ENCODE measurements at regions not wholly inside any gene's neighbourhood (a gene's known extent, or its start where the extent isn't known, plus 50 kb on each side); places are given as distances from the start of the nearest gene placed in this dataset.

GRCh38 chr5:56321236-56321881, 88.2 kb upstream of the ANKRD55 start:
- H3K27ac ChIP-seq (ENCODE audit: insufficient read depth, low read length, poor library complexity, severe bottlenecking): no peak overlapping the region
- DNase-seq (no peak), ATAC-seq (ENCODE audit: low read depth in 2 of 2) (no peak)
- H3K4me3 Mint-ChIP-seq: peak overlapping the region; percentile 17 to 77 (median 52)
- H3K27me3 ChIP-seq (ENCODE audit: control insufficient read depth, insufficient read depth, low read length): no peaks in the 10 kb centered on the region
- no peaks in the 10 kb centered on the region for H3K9me3 Mint-ChIP-seq
- no peaks in the 10 kb centered on the region for H3K27me3 Mint-ChIP-seq
- H3K9me3 ChIP-seq (ENCODE audit: control insufficient read depth in 2 of 2, low read length in 2 of 2): no peaks in the 10 kb centered on the region
- no peaks in the 10 kb centered on the region for H3K36me3 ChIP-seq (ENCODE audit: control insufficient read depth, insufficient read depth, low read length)
- H3K36me3 Mint-ChIP-seq: no peaks in the 10 kb centered on the region
- peaks cover 15% of the 10 kb centered on the region for H3K4me1 ChIP-seq (ENCODE audit: control insufficient read depth, insufficient read depth, low read length, poor library complexity, severe bottlenecking)
- H3K4me1 Mint-ChIP-seq: peaks cover 5 to 76% (median 36%) of the 10 kb centered on the region in 4 donors
- peak overlapping the region; percentile 65 to 82 (median 79) for H3K27ac Mint-ChIP-seq
- peak overlapping the region; percentile 27 for H3K4me3 ChIP-seq (ENCODE audit: low read depth, low read length)

- Histone ChIP-seq H3K27ac (ENCODE audit: insufficient read depth, low read length, poor library complexity, severe bottlenecking) (peak overlapping the region; percentile 20), H3K27me3 (ENCODE audit: control insufficient read depth, insufficient read depth, low read length) (no peaks in the 10 kb centered on the region), H3K4me1 (ENCODE audit: control insufficient read depth, insufficient read depth, low read length, poor library complexity, severe bottlenecking) (peaks cover 9% of the 10 kb centered on the region), H3K36me3 (ENCODE audit: control insufficient read depth, insufficient read depth, low read length) (no peaks in the 10 kb centered on the region), H3K9me3 (ENCODE audit: control insufficient read depth in 2 of 2, low read length in 2 of 2) (no peaks in the 10 kb centered on the region), H3K4me3 (ENCODE audit: low read depth, low read length) (peak overlapping the region; percentile 27)
- DNase-seq: no peak
- no peak for ATAC-seq (ENCODE audit: low read depth in 2 of 2)
- peaks cover 8 to 76% (median 32%) of the 10 kb centered on the region in 4 donors for H3K4me1 Mint-ChIP-seq
- H3K9me3 Mint-ChIP-seq: no peaks in the 10 kb centered on the region
- no peaks in the 10 kb centered on the region for H3K36me3 Mint-ChIP-seq
- peak overlapping the region in 3 of 4 donors; percentile 17 to 77 (median 49) for H3K4me3 Mint-ChIP-seq
- peak overlapping the region in 2 of 3 donors; percentile 79 to 82 for H3K27ac Mint-ChIP-seq
- H3K27me3 Mint-ChIP-seq: no peaks in the 10 kb centered on the region
Measured at GRCh38 chr5:56320686-56321085, 87.6 kb upstream of the ANKRD55 start.

- Mint-ChIP-seq H3K4me1 (peaks cover 8 to 71% (median 23%) of the 10 kb centered on the region in 4 donors), H3K36me3 (no peaks in the 10 kb centered on the region), H3K4me3 (peak overlapping the region in 2 of 4 donors; percentile 49 to 77), H3K27me3 (no peaks in the 10 kb centered on the region), H3K27ac (peak overlapping the region in 2 of 3 donors; percentile 79 to 85), H3K9me3 (no peaks in the 10 kb centered on the region)
- DNase-seq (no peak), ATAC-seq (ENCODE audit: low read depth in 2 of 2) (no peak)
- Histone ChIP-seq H3K4me1 (ENCODE audit: control insufficient read depth, insufficient read depth, low read length, poor library complexity, severe bottlenecking) (peaks cover 9% of the 10 kb centered on the region), H3K36me3 (ENCODE audit: control insufficient read depth, insufficient read depth, low read length) (no peaks in the 10 kb centered on the region), H3K9me3 (ENCODE audit: control insufficient read depth in 2 of 2, low read length in 2 of 2) (no peaks in the 10 kb centered on the region), H3K4me3 (ENCODE audit: low read depth, low read length) (peak overlapping the region; percentile 16), H3K27ac (ENCODE audit: insufficient read depth, low read length, poor library complexity, severe bottlenecking) (peak overlapping the region; percentile 9), H3K27me3 (ENCODE audit: control insufficient read depth, insufficient read depth, low read length) (no peaks in the 10 kb centered on the region)
Measured at GRCh38 chr5:56319526-56320181, 86.5 kb upstream of the ANKRD55 start.

GRCh38 chr5:56317923-56318561, 84.9 kb upstream of the ANKRD55 start:
- H3K36me3 Mint-ChIP-seq: no peaks in the 10 kb centered on the region
- Histone ChIP-seq H3K9me3 (ENCODE audit: control insufficient read depth in 2 of 2, low read length in 2 of 2) (no peaks in the 10 kb centered on the region), H3K4me3 (ENCODE audit: low read depth, low read length) (no peak overlapping the region), H3K27me3 (ENCODE audit: control insufficient read depth, insufficient read depth, low read length) (no peaks in the 10 kb centered on the region), H3K36me3 (ENCODE audit: control insufficient read depth, insufficient read depth, low read length) (no peaks in the 10 kb centered on the region), H3K4me1 (ENCODE audit: control insufficient read depth, insufficient read depth, low read length, poor library complexity, severe bottlenecking) (peaks cover 9% of the 10 kb centered on the region), H3K27ac (ENCODE audit: insufficient read depth, low read length, poor library complexity, severe bottlenecking) (no peak overlapping the region)
- no peaks in the 10 kb centered on the region for H3K27me3 Mint-ChIP-seq
- H3K4me1 Mint-ChIP-seq: peaks cover 11 to 67% (median 18%) of the 10 kb centered on the region in 4 donors
- peak overlapping the region in 3 of 4 donors; percentile 33 to 40 (median 39) for H3K4me3 Mint-ChIP-seq
- ATAC-seq (ENCODE audit: low read depth in 2 of 2): peak in 1 of 2 donors; percentile 35
- no peaks in the 10 kb centered on the region for H3K9me3 Mint-ChIP-seq
- H3K27ac Mint-ChIP-seq: peak overlapping the region in 1 of 3 donors; percentile 36
- no peak for DNase-seq

GRCh38 chr5:56316299-56316994, 83.3 kb upstream of the ANKRD55 start:
- no peaks in the 10 kb centered on the region for H3K27me3 Mint-ChIP-seq
- Histone ChIP-seq H3K27ac (ENCODE audit: insufficient read depth, low read length, poor library complexity, severe bottlenecking) (peak overlapping the region; percentile 41), H3K36me3 (ENCODE audit: control insufficient read depth, insufficient read depth, low read length) (no peaks in the 10 kb centered on the region), H3K4me1 (ENCODE audit: control insufficient read depth, insufficient read depth, low read length, poor library complexity, severe bottlenecking) (peaks cover 9% of the 10 kb centered on the region), H3K4me3 (ENCODE audit: low read depth, low read length) (peak overlapping the region; percentile 5), H3K9me3 (ENCODE audit: control insufficient read depth in 2 of 2, low read length in 2 of 2) (no peaks in the 10 kb centered on the region), H3K27me3 (ENCODE audit: control insufficient read depth, insufficient read depth, low read length) (no peaks in the 10 kb centered on the region)
- H3K4me3 Mint-ChIP-seq: peak overlapping the region in 3 of 4 donors; percentile 20 to 65 (median 61)
- peak overlapping the region; percentile 43 to 87 (median 75) for H3K27ac Mint-ChIP-seq
- H3K4me1 Mint-ChIP-seq: peaks cover 14 to 67% (median 20%) of the 10 kb centered on the region in 4 donors
- H3K36me3 Mint-ChIP-seq: no peaks in the 10 kb centered on the region
- ATAC-seq (ENCODE audit: low read depth in 2 of 2) (peak; percentile 60 to 67), DNase-seq (no peak)
- no peaks in the 10 kb centered on the region for H3K9me3 Mint-ChIP-seq

GRCh38 chr5:56314529-56314928, 81.4 kb upstream of the ANKRD55 start:
- H3K4me3 Mint-ChIP-seq: peak overlapping the region in 1 of 4 donors; percentile 43
- H3K4me3 ChIP-seq (ENCODE audit: low read depth, low read length): no peak overlapping the region
- peaks cover 9% of the 10 kb centered on the region for H3K4me1 ChIP-seq (ENCODE audit: control insufficient read depth, insufficient read depth, low read length, poor library complexity, severe bottlenecking)
- H3K27me3 Mint-ChIP-seq: no peaks in the 10 kb centered on the region
- H3K27ac Mint-ChIP-seq: peak overlapping the region in 2 of 3 donors; percentile 12 to 57
- no peaks in the 10 kb centered on the region for H3K9me3 ChIP-seq (ENCODE audit: control insufficient read depth in 2 of 2, low read length in 2 of 2)
- peaks cover 8 to 57% (median 20%) of the 10 kb centered on the region in 4 donors for H3K4me1 Mint-ChIP-seq
- peaks cover 0 to 3% (median 0%) of the 10 kb centered on the region in 7 donors for H3K9me3 Mint-ChIP-seq
- DNase-seq (peak in 1 of 3 donors; percentile 39), ATAC-seq (ENCODE audit: low read depth in 2 of 2) (peak in 1 of 2 donors; percentile 66)
- H3K27ac ChIP-seq (ENCODE audit: insufficient read depth, low read length, poor library complexity, severe bottlenecking): no peak overlapping the region
- no peaks in the 10 kb centered on the region for H3K36me3 ChIP-seq (ENCODE audit: control insufficient read depth, insufficient read depth, low read length)
- no peaks in the 10 kb centered on the region for H3K36me3 Mint-ChIP-seq
- no peaks in the 10 kb centered on the region for H3K27me3 ChIP-seq (ENCODE audit: control insufficient read depth, insufficient read depth, low read length)

- Histone ChIP-seq H3K36me3 (ENCODE audit: control insufficient read depth, insufficient read depth, low read length) (no peaks in the 10 kb centered on the region), H3K9me3 (ENCODE audit: control insufficient read depth in 2 of 2, low read length in 2 of 2) (no peaks in the 10 kb centered on the region), H3K27me3 (ENCODE audit: control insufficient read depth, insufficient read depth, low read length) (no peaks in the 10 kb centered on the region), H3K4me1 (ENCODE audit: control insufficient read depth, insufficient read depth, low read length, poor library complexity, severe bottlenecking) (peaks cover 6% of the 10 kb centered on the region), H3K4me3 (ENCODE audit: low read depth, low read length) (no peak overlapping the region), H3K27ac (ENCODE audit: insufficient read depth, low read length, poor library complexity, severe bottlenecking) (no peak overlapping the region)
- peaks cover 0 to 5% (median 0%) of the 10 kb centered on the region in 7 donors for H3K9me3 Mint-ChIP-seq
- H3K27ac Mint-ChIP-seq: peak overlapping the region; percentile 47 to 83 (median 57)
- H3K4me3 Mint-ChIP-seq: no peak overlapping the region
- H3K27me3 Mint-ChIP-seq: peaks cover under 1% of the 10 kb centered on the region
- ATAC-seq (ENCODE audit: low read depth in 2 of 2): no peak
- peaks cover 8 to 52% (median 21%) of the 10 kb centered on the region in 4 donors for H3K4me1 Mint-ChIP-seq
- H3K36me3 Mint-ChIP-seq: peaks cover 5% of the 10 kb centered on the region
- DNase-seq: no peak
Measured at GRCh38 chr5:56313596-56313995, 80.5 kb upstream of the ANKRD55 start.

Data from CD4-positive, CD25-positive, alpha-beta regulatory T cell (primary cell).